ENCODE measurements at regions not wholly inside any gene's neighbourhood (a gene's known extent, or its start where the extent isn't known, plus 50 kb on each side); places are given as distances from the start of the nearest gene placed in this dataset.
"Not testable (repeated sequence)": the region's sequence is repeated elsewhere in the genome, so short reads cannot be mapped to it uniquely, and the experiment has no call there.

DNA sequence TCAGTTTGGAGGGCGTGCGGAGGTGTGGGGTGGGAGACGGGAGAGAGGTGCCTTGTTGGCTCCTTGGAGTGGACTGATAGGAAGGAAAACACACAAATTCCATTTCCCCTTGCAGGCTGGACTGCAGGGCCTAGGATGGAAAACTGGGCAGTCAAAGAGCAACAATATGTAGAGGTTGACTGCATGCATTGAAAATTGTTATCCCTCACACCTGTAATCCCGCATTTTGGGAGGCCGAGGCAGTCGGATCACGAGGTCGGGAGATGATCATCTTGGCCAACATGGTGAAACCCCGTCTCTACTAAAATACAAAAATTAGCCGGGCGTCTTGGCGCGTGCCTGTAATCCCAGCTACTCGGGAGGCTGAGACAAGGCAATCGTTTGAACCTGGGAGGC, 128.2 kb downstream of the PPIAL4G start:
- no peak for DNase-seq

- no peak for DNase-seq
Measured at GRCh38 chr1:148354284-148354912, 128.7 kb downstream of the PPIAL4G start.

DNA sequence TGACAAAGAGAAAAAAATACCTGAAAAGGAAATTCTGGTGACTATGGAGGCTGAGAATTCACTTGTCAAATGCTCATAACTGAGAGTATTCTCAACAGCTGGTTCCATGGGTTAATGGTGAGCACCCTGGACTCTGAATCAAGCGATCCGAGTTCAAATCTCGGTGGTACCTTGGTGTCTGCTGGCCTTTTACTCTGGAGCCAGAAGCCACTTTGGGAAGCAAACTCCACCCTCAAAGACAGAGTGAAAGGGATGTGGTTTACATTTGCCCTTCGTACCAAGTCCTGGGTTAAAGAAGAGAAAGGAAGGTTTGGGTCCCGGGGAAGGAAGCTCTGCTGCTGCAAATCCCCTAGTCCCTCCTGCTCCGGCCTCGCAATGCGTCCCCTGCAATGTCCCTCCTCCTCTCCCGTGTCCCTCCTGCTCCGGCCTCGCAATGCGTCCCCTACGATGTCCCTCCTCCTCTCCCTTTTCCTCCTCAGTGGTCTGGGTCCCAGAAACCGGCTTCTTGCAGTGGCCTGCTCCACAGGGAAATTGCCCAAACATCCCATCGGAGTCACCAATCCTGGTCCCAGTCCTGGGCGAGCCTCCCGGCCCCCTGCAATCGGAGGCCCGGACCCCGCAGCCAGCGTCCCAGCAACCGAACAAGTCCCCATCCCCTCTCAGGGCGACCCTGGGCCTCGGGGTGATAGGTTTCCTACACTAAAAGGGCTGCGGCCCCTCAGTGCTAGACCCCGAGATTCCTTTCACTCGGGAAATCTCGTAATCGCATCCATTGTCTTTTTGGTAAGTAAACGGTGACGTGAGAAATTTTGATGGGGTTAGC, 129.4 kb downstream of the PPIAL4G start:
- DNase-seq: no peak

DNA sequence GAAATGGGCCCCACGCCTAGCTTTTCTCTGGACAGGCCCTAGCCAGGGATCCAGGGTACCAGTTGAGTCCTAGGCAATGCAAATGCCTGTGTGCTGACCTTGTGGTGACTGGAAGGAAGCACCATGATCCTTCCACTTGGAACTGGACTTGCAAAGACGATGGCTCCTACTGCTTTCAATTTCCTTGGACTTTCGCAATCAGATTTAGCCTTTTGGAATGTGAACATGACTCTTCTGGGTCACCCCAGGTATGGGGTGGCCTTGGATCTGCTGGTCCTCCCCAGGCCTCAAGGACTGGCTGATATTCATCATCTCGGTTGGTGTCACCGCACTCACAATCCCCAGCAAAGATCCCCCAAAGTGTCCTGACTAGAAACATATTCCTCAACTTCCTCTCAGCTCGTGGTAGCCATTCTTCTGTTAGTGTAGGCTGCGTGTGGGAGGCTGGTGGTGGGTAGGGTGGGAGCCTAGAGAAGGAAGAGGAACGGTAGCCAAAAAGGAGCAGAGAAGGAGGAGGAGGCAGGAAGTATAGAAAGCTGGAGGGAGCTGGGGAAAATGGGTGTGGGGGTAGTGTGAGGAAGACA, 130.5 kb downstream of the PPIAL4G start:
- no peak for DNase-seq

DNA sequence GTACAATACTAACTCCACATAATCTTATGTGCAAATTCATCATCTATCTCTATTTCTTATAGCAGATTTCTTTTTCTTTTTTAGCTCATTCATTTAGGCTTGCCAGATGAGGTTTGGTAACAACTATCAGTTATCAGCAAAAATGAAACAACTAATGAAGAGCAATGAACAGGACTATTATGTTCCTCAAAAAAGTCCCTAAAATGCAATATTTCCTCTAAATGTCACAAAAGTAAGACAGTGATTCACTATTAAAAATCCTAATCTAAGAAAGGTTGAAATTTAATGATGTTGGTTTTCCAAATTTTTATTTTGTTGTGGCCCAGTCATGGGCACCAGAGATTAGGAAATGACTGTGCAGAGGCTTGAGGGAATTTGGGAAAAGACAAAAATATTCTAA, 135.3 kb downstream of the PPIAL4G start:
- DNase-seq: no peak

DNA sequence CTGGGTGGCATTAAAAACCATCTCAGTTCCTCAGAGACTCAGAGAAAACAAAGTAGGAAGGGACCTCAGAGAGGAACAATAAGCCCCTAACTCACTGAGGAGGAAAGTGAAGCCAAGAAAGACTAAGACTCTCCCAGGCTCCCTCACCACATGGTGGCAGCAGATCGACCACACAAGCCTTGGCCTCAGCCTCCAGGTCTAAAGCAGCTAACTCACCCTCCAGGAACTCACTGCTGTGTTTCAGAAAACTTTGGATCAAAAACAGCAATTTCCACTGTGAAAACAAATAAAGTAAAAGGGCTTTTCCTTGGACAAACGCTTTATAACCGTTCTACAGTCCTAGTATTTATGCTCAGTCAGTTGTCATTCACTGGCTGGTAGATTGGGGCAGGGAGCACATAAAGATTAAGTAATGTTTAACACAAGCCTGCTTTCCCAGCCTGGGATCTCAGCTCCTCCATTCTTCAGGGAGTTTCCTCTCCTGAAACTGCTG, 137.4 kb downstream of the PPIAL4G start:
- DNase-seq: peak in 1 of 2 experiments; percentile 1

DNA sequence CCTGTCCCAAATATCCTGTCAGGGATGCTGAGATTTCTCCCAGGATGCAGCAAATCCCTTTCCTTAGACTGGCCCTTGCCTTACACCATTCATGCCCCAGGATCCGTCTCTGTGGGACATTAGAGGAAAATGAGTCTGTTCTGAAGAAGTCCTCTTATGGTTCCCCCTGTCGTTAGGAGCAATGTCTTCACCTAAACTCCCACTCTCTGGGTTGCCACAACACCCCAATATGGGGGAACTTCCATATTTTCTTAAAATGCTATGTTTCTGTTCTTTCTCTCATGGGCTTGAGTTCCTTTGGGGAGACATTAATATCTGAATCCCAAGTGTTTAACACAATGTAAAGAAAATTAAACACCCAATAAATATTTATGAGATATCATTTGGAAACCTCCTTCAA, 138.5 kb downstream of the PPIAL4G start:
- not testable (repeated sequence) for DNase-seq

- DNase-seq: not testable (repeated sequence)
Measured at GRCh38 chr1:148341729-148342128, 141.4 kb downstream of the PPIAL4G start.

- DNase-seq: not testable (repeated sequence)
Measured at GRCh38 chr1:148336121-148336918, 146.8 kb downstream of the PPIAL4G start.

DNA sequence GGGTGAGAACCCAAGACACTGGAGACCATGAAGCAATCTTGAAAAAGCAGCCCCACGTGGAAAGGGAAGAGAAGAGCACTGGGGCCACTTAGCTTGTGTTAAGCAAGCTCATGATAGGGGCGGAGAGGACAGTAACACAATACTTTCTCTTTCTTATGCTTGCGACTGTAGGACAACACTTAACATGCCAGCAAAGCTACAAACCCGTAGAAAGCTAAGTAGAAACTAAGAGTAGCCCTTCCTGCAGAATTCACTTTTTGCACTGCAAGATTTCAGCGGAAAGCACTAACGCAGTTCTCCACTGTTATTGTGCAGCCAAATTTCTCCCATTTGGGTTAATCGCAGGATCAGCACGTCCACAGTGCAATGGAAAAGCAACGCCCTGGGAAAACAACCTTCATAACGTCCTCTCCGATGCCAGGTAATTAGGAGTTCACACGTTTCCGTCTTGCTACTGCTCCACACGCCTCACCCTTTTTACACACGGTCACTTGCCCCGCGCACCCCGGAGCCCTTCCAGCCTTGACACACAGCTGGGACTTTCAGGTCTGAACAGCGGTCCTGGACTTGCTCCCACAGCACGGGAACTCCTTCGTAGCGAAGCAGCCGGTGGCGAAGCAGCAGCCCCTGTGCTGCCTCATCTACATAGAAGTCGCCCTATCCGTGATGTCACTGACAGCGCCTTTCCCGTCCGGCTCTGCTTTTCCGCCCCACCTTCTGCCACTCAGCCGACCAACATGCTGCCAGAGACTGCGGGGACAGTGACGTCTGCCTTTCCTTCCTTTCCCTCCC, 148.6 kb downstream of the PPIAL4G start:
- no peak for DNase-seq

DNA sequence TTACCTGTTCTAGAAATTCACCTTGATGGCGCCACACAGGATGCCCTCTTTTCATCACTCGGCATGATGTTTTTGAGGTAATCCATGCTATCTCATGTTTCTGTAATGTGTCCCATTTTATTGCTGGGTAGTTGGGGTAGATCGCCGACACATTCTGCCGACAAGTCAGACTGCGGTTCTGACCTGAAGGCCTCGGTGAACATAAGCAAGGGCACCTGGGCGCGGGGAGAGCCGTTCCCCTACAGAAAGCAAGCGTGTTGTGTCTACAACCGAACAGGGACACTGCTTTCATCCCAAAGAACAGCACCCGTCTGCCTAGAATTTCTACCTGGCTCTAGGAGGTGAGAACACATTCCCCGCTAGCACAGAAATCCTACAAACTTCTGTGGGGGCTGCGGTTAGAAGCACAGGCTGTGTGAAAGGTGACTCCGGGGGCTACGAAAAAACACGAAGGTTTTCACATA, 149.2 kb downstream of the PPIAL4G start:
- DNase-seq: no peak

GRCh38 chr1:148328884-148329283, 154.2 kb downstream of the PPIAL4G start:
- DNase-seq: no peak

- not testable (repeated sequence) for DNase-seq
Measured at GRCh38 chr1:148325031-148325430, 158.1 kb downstream of the PPIAL4G start.

GRCh38 chr1:148324465-148324864, 158.6 kb downstream of the PPIAL4G start:
- not testable (repeated sequence) for DNase-seq

- DNase-seq: not testable (repeated sequence)
Measured at GRCh38 chr1:148320079-148320478, 163.0 kb downstream of the PPIAL4G start.

DNA sequence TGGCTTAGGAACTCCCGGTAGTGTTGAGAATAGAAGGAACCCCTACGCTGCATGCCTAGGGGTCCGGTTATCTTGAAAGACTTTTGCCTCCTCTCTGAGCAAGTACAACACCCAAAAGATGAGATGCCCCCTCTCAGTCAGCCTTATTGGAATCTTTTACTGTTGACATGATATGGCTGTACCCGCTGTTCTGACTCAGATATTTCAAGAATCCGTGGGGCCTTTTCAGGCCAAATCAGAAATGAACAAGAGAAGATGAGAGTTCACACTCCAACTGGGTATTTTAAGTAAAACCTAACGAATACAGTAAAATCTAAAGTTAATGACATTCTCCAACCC, 164.2 kb downstream of the PPIAL4G start:
- DNase-seq: no peak

DNA sequence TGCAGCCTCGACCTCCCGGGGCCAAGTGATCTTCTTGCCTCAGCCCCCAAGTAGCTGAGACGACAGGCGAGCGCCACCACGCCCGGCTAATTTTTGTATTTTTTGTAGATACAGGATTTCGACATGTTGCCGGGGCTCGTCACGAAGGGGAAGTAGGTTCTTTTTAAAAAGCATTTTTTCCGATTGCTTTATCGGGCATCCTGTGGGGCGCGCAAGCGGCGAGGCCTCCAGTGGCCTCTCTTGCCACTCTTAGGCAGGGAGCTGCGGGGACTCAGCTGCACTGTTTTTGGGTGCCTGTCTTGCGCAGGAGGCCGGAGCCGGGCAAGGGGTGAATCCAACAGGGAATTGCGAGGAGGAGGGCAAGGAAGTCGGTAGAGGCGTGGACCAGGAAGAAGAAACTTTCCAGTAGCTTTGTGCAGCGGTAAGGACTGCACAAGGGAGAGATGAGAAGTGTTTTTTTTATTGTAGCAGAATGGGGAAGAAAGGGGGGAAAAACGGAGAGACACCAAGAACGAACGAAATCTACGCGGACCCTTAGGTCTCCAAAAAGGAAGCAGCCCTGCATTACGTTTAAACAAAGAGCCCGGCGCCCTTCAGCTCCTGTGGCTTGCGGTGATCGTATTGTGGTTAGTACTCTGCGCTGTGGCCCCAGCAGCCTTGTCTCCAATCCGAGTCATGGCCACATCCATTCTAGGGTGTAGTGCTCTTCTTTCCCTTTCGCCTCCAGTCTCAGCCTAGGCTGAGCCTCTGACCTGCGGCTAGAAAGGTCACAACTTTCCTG, 164.8 kb downstream of the PPIAL4G start:
- peak; percentile 74 to 78 for DNase-seq

DNA sequence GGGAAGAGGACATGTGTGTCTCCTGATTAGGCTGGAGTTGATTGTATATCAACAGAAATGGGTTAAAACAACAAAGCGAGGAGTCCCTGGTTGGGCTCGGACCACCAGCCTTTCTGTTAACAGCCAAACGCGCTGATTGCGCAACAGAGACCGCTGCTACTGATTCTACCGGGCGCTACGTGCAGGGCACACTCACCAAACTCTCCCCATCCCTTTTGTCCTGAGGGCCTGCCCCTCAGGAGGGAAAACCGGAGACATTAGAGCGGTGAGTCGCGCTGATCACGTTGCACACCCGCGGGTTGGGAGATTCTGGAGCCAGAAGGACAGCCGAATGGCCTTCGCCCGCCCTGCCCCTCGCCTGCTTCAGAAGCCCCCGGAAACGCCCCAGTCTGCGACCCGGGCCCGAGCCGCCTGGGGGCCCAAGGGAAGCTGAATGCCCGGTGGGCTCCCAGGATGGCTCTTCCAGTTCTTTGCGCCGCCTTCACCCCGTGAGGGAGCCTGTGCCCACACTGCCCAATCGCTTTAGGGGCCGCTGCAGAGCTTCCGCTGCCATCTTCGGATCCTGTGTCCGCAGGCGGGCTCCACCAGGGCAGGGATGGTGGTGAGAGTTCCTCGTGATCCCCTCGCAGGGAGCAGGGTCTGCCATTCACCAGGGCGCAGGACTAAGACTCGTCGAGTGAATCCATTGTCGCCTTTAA, 165.4 kb upstream of the NBPF11 start:
- no peak for DNase-seq

DNA sequence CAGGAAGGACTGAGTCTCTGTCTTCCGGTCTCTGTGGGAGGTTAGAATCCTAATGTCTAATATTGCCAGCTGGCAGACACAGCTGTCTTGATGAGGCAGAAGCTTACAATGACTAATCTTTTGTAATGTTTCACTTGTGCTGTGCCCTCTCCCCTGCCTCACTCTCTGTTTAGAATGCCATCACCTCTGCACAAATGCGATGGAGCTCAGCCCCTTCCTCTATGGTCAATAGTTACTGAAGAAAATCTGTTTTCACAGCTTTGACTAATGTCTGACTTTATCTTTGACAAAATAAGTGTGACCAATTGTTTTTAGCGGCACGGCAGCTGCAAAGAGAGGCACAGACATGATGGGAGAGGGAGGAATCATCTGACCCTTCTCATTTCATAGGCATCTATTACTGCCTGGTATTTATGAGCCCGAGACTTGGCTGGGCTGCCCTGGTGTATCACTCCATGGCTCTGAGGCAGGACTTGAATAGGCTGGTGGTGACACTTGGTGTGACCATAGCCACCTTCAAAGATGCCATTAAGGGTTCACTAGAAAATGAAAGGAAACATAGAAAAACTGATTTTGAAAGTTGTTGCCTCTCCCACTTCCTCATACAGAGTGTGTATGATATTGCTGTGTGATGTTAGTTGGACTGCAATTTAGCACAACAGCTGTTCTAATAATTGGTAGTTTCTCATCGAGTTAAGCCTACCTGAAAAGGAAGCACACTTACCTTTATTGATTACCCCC, 163.2 kb upstream of the NBPF11 start:
- no peak for DNase-seq

- no peak for DNase-seq
Measured at GRCh38 chr1:148310807-148311206, 158.7 kb upstream of the NBPF11 start.

Data from AML-193 (cell line).